NCI-H1436 (cell line): ENCODE measurements at regions not wholly inside any gene's neighbourhood (a gene's known extent, or its start where the extent isn't known, plus 50 kb on each side); places are given as distances from the start of the nearest gene placed in this dataset.

Experiments
- DNase-seq: peaks from one replicate; lab custom pipeline; 2025; lab: John Stamatoyannopoulos, UW

- peak; percentile 73 for DNase-seq
These were observed 78.5 kb downstream of the RPLP1 start for GRCh38 chr15:69530991-69531664.

GRCh38 chr15:69531665-69532027 is 79.0 kb downstream of the RPLP1 start:
- DNase-seq, result no peak

- DNase-seq, result no peak
These were observed 79.4 kb downstream of the RPLP1 start for GRCh38 chr15:69532066-69532465.

DNA sequence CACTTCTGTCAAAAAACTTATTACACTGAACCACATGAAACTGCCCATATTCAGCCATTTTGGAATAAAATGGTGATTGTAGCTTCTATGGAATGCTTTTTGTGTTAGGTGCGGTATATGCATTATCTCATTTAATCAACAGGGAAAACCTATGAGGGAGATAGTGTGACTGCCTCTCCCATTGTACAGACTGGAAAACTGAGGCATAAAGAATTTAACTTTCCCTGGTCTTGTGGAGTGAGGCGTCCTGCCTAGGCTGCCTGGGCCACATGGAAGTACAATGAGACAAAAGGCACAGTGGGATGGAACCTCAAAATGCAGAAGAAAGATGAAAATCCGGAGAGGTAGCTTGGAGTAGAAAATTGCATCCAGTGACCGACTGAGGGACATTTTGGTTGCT is 80.2 kb downstream of the RPLP1 start:
- DNase-seq, result no peak

GRCh38 chr15:69533522-69533921 is 80.9 kb downstream of the RPLP1 start:
- no peak for DNase-seq

- DNase-seq, result no peak
These were observed 82.6 kb downstream of the RPLP1 start for GRCh38 chr15:69535101-69535638.

DNA sequence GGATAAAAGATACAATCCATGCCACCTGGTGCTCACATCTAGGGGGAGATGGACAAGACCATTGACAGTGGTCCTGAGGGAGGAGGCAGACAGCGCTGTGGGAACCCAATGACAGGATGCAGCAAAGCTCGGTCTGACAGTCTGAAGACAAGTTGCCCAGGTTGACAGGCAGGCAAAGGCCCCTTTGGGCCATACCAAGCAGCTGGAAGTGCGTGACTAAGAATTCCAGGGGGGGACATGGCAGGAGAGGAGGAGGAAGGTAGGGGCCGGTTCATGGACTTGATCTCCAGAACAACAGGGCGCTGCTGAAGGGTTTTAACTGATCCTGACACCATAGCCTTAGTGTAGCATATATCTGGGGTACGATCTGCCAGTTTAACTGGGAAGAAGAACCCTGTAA is 83.4 kb downstream of the RPLP1 start:
- no peak for DNase-seq

DNA sequence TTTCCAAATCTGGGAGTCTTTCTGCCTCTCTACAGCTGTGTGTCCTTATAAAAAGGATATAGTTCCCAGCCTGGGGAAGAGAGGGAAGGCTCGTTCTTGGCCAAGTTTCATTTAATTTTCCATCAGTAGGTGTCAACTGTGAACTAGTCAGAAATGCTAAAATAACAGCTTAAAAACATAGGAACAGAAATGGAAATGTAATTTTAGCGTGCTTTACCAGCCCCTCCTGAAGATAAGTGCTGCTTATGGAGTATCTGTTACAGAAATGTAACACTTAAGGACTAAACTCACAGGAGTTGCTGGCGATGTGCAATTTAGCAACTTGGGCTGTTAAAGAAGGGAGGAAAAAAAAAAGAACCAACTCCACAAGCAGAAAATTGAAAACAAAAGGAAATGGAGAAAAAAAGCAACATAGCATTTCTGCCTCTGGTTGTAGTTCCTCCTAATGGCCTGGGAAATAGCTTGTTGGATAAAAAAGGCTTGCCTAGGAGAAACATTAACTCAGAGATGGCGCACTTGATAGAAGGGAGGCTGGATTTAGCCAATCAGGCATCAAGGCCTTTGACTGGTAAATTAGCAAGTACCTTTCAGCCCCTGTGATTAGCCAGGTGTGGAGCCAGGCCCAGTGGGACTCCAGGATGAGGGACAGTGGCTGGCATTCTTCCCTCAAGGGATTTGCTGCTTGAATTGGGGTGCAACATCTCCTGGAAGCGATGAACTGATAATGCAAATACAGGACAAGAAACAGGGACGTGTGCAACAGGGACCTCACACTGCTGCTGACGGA is 84.3 kb downstream of the RPLP1 start:
- DNase-seq, result peak; percentile 19

DNA sequence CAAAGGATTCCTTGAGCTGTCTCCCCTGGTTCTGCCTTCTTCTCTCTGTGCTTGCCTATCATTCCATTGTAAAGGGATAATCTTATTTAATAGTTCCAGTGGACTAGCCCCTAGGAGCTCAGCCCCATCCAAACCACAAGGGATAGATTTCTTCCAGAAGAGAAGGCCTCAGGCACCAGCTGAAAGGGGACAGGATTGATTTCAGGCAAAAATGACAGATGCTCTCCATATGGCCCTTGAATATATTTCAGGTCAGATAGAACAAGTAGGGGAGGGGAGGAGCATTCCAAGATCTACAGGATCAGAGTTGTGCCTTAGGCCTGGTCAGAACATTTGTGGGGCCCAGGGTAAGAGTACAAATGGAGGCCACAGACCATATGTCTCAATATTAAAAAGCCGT is 85.3 kb downstream of the RPLP1 start:
- no peak for DNase-seq

DNA sequence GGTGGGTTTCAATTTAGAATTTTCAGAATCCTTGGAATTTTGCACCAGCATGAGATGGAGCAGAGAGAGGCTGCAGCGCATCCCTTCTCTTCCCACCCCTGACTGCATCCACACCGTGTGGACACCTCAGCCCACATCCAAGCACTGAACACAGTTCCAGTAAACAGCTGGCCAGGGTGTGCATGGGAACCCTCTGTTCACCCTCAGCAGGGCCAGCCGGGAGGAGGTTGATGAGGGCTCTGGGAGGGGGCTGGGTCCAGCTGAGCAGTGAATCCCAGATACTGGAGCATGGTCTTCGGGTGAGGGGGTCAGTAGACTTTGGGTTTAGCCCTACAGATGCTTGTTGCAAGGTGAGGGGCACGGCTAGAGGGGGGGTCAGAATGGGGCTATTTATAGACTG is 85.8 kb downstream of the RPLP1 start:
- DNase-seq, result no peak

- DNase-seq, result no peak
These were observed 86.7 kb downstream of the RPLP1 start for GRCh38 chr15:69539345-69539744.

GRCh38 chr15:69540622-69541021 is 88.0 kb downstream of the RPLP1 start:
- DNase-seq, result peak; percentile 71

GRCh38 chr15:69542028-69542427 is 89.4 kb downstream of the RPLP1 start:
- no peak for DNase-seq

GRCh38 chr15:69543681-69544364 is 91.2 kb downstream of the RPLP1 start:
- no peak for DNase-seq

- DNase-seq, result no peak
These were observed 91.9 kb downstream of the RPLP1 start for GRCh38 chr15:69544365-69545113.

- no peak for DNase-seq
These were observed 93.6 kb downstream of the RPLP1 start for GRCh38 chr15:69546182-69546581.

GRCh38 chr15:69548395-69549180 is 96.0 kb downstream of the RPLP1 start:
- DNase-seq, result no peak

DNA sequence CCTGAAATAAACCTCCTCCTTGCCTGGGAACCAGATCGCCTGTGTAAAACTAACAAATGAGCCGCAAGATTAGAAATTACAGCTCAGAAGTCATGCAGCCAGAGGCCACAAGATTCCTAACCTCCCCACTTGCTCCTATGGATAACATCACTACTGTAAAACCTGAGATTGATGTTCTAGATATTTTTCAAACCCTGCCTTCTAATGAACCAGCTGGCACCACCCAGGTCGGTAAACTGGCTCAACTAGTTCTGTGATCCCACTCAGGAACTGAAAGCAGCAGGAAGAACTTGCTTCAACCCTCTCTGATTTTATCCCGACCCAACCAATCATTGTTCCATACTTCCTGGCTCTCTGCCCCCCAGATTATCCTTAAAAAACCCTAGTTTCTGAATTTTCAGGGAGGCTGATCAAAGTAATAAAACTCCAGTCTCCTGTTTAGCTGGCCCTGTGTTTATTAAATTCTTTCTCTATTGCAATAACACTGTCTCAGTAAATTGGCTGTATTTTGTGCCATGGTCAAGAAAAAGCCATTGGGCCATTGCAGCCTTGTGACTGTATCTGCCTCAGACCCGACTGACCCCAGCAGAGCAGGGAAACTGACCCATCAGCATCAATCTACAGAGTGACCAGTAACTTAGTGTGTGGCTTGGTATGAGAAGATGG is 98.9 kb downstream of the RPLP1 start:
- DNase-seq, result no peak

GRCh38 chr15:69552057-69552815 is 99.6 kb downstream of the RPLP1 start:
- DNase-seq, result no peak

- DNase-seq, result no peak
These were observed 101.1 kb downstream of the RPLP1 start for GRCh38 chr15:69553686-69554085.
